Immature natural killer cell (primary cell): ENCODE measurements at regions not wholly inside any gene's neighbourhood (a gene's known extent, or its start where the extent isn't known, plus 50 kb on each side); places are given as distances from the start of the nearest gene placed in this dataset.
"Not testable (repeated sequence)": the region's sequence is repeated elsewhere in the genome, so short reads cannot be mapped to it uniquely, and the experiment has no call there.

Experiments
- DNase-seq, 3 donors: peaks; one replicate each; pipeline ENCODE4 v3.0.0; 2022; ENCODE audit warnings: mixed read lengths in 1 of 3
- H3K27ac Mint-ChIP-seq, 6 donors: one replicate each; pipeline ENCODE4 v1.8.0; 2020; ENCODE audit warnings: mixed read lengths in 6 of 6, mild to moderate bottlenecking in 5 of 6, inconsistent platforms in 4 of 6, moderate library complexity in 3 of 6
- H3K27me3 Mint-ChIP-seq, 3 donors: one replicate each; pipeline ENCODE4 v1.8.0; 2020 to 2021; ENCODE audit warnings: low read depth in 3 of 3, mild to moderate bottlenecking in 3 of 3, mixed read lengths in 3 of 3, moderate library complexity in 3 of 3, inconsistent platforms in 1 of 3
- H3K36me3 Mint-ChIP-seq, 3 donors: one replicate each; pipeline ENCODE4 v1.8.0; 2020; ENCODE audit warnings: mixed read lengths in 3 of 3, inconsistent platforms in 2 of 3, mild to moderate bottlenecking in 2 of 3
- H3K4me1 Mint-ChIP-seq, 2 donors: one replicate each; pipeline ENCODE4 v1.8.0; 2020; ENCODE audit warnings: inconsistent platforms in 2 of 2, mild to moderate bottlenecking in 2 of 2, mixed read lengths in 2 of 2, moderate library complexity in 1 of 2
- H3K4me3 Mint-ChIP-seq, 5 donors: one replicate each; pipeline ENCODE4 v1.8.0; 2020; ENCODE audit warnings: mild to moderate bottlenecking in 5 of 5, mixed read lengths in 5 of 5, inconsistent platforms in 3 of 5, moderate library complexity in 3 of 5
- H3K9me3 Mint-ChIP-seq, 6 donors: one replicate each; pipeline ENCODE4 v1.8.0; 2020; ENCODE audit warnings: mild to moderate bottlenecking in 6 of 6, mixed read lengths in 6 of 6, inconsistent platforms in 4 of 6, moderate library complexity in 3 of 6

DNA sequence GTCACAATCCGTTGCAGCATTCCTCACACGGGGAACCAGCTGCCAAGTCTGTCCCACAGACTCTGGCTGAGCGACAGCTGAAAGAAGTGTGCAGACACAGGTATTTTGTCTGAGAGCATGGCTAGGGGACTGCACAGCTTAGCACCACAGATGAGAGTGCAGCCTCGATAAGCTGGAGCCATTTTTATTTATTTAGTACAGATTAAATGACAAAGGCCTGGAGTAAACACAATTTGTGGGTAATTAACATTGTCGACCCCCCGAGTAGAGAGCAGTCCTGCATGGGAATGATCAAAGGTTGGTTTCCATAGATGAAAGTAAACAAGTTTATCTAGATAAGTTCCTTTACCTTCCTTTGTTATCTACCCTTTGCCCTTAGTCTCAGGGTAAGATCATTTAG is 836.2 kb downstream of the DACH1 start:
- Mint-ChIP-seq H3K4me3 (no peak overlapping the region), H3K27me3 (no peaks in the 10 kb centered on the region)

DNA sequence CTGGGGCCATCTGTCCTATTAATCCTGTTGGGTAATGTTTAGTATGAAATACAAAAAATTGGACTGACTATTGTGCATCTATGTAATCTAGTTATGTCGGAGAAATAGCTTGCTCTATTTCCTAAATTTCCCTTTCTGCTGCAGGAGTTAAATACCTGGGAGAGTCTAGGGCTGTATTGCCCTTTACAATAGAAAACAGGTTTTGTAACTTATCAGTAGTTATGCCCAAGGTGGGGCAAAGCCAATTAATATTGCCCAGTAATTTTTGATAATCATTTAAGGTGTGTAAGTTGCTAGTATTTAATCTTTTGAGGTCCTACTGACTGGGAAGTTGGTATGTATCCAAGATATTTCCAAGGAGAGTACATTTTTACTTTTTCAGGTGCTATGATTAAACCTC is 838.1 kb downstream of the DACH1 start:
- H3K4me1 Mint-ChIP-seq: no peaks in the 10 kb centered on the region
- H3K4me3 Mint-ChIP-seq: no peak overlapping the region
- peaks cover 9 to 64% (median 35%) of the 10 kb centered on the region in 6 donors for H3K9me3 Mint-ChIP-seq
- H3K27me3 Mint-ChIP-seq: no peaks in the 10 kb centered on the region
- H3K36me3 Mint-ChIP-seq: no peaks in the 10 kb centered on the region
- no peak overlapping the region for H3K27ac Mint-ChIP-seq
- DNase-seq: no peak

More for the DNA sequence above, 836.2 kb downstream of the DACH1 start:
- no peak for DNase-seq
- no peak overlapping the region for H3K27ac Mint-ChIP-seq
- H3K4me1 Mint-ChIP-seq: no peaks in the 10 kb centered on the region
- H3K36me3 Mint-ChIP-seq: no peaks in the 10 kb centered on the region
- H3K9me3 Mint-ChIP-seq: peaks cover 4 to 73% (median 36%) of the 10 kb centered on the region in 6 donors

- Mint-ChIP-seq H3K27ac (no peak overlapping the region), H3K4me1 (peaks cover 0 to 8% of the 10 kb centered on the region in 2 donors), H3K9me3 (peaks cover 2 to 29% (median 9%) of the 10 kb centered on the region in 6 donors), H3K36me3 (no peaks in the 10 kb centered on the region), H3K27me3 (peaks cover 0 to 2% (median 0%) of the 10 kb centered on the region in 3 donors), H3K4me3 (peak overlapping the region in 1 of 5 donors; percentile 38)
- no peak for DNase-seq
Measured at GRCh38 chr13:71021825-71022422, 845.1 kb downstream of the DACH1 start.

GRCh38 chr13:71018995-71019394 is 848.0 kb downstream of the DACH1 start:
- peaks cover 0 to 8% of the 10 kb centered on the region in 2 donors for H3K4me1 Mint-ChIP-seq
- no peak for DNase-seq
- H3K9me3 Mint-ChIP-seq: peaks cover 5 to 30% (median 8%) of the 10 kb centered on the region in 6 donors
- H3K27ac Mint-ChIP-seq: no peak overlapping the region
- H3K27me3 Mint-ChIP-seq: peaks cover 0 to 4% (median 2%) of the 10 kb centered on the region in 3 donors
- no peak overlapping the region for H3K4me3 Mint-ChIP-seq
- H3K36me3 Mint-ChIP-seq: no peaks in the 10 kb centered on the region

- DNase-seq: no peak
- Mint-ChIP-seq H3K4me1 (peaks cover 0 to 8% of the 10 kb centered on the region in 2 donors), H3K9me3 (peaks cover 5 to 30% (median 8%) of the 10 kb centered on the region in 6 donors), H3K36me3 (no peaks in the 10 kb centered on the region), H3K27me3 (peaks cover 0 to 4% (median 2%) of the 10 kb centered on the region in 3 donors), H3K27ac (no peak overlapping the region), H3K4me3 (no peak overlapping the region)
Measured at GRCh38 chr13:71018544-71018943, 848.5 kb downstream of the DACH1 start.

GRCh38 chr13:71017607-71018006 is 849.4 kb downstream of the DACH1 start:
- Mint-ChIP-seq H3K4me3 (no peak overlapping the region), H3K4me1 (peaks cover 0 to 8% of the 10 kb centered on the region in 2 donors), H3K36me3 (no peaks in the 10 kb centered on the region), H3K27me3 (peaks cover 0 to 4% (median 2%) of the 10 kb centered on the region in 3 donors), H3K27ac (no peak overlapping the region), H3K9me3 (peaks cover 3 to 30% (median 8%) of the 10 kb centered on the region in 6 donors)
- DNase-seq: no peak

GRCh38 chr13:71015516-71015915 is 851.5 kb downstream of the DACH1 start:
- DNase-seq: no peak
- no peak overlapping the region for H3K4me3 Mint-ChIP-seq
- no peaks in the 10 kb centered on the region for H3K4me1 Mint-ChIP-seq
- peaks cover 0 to 6% (median 1%) of the 10 kb centered on the region in 3 donors for H3K27me3 Mint-ChIP-seq
- no peaks in the 10 kb centered on the region for H3K36me3 Mint-ChIP-seq
- H3K27ac Mint-ChIP-seq: no peak overlapping the region
- peaks cover 3 to 34% (median 10%) of the 10 kb centered on the region in 6 donors for H3K9me3 Mint-ChIP-seq

GRCh38 chr13:71015021-71015420 is 852.0 kb downstream of the DACH1 start:
- H3K4me3 Mint-ChIP-seq: no peak overlapping the region
- H3K4me1 Mint-ChIP-seq: no peaks in the 10 kb centered on the region
- no peak overlapping the region for H3K27ac Mint-ChIP-seq
- peaks cover 3 to 34% (median 10%) of the 10 kb centered on the region in 6 donors for H3K9me3 Mint-ChIP-seq
- no peaks in the 10 kb centered on the region for H3K36me3 Mint-ChIP-seq
- DNase-seq: no peak
- H3K27me3 Mint-ChIP-seq: peaks cover 0 to 6% (median 1%) of the 10 kb centered on the region in 3 donors

DNA sequence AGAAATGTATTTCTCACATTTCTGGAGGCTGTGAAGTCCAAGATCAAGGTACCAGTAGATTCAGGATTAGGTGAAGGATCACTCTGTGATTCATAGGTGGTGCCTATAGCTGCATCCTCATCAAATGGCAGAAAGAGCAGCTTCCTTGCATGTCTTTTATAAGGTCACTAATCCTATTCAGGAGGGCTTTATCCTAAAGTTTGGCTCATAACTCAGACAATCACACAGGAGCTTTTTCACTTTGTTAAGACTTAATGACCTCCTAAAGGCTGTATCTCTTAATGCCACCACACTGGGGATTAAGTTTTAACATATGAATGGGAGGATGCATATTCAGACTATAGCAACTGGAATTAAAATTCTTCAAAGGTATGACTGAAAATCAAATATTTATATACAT is 861.1 kb downstream of the DACH1 start:
- H3K27me3 Mint-ChIP-seq: no peaks in the 10 kb centered on the region
- no peak overlapping the region for H3K27ac Mint-ChIP-seq
- no peaks in the 10 kb centered on the region for H3K4me1 Mint-ChIP-seq
- no peak overlapping the region for H3K4me3 Mint-ChIP-seq
- H3K36me3 Mint-ChIP-seq: no peaks in the 10 kb centered on the region
- no peak for DNase-seq
- H3K9me3 Mint-ChIP-seq: peaks cover 0 to 10% (median 4%) of the 10 kb centered on the region in 6 donors

- H3K27me3 Mint-ChIP-seq: no peaks in the 10 kb centered on the region
- no peak for DNase-seq
- no peak overlapping the region for H3K27ac Mint-ChIP-seq
- H3K4me3 Mint-ChIP-seq: no peak overlapping the region
- peaks cover 3 to 10% (median 6%) of the 10 kb centered on the region in 6 donors for H3K9me3 Mint-ChIP-seq
- H3K4me1 Mint-ChIP-seq: no peaks in the 10 kb centered on the region
- no peaks in the 10 kb centered on the region for H3K36me3 Mint-ChIP-seq
Measured at GRCh38 chr13:70995338-70995737, 871.7 kb downstream of the DACH1 start.

DNA sequence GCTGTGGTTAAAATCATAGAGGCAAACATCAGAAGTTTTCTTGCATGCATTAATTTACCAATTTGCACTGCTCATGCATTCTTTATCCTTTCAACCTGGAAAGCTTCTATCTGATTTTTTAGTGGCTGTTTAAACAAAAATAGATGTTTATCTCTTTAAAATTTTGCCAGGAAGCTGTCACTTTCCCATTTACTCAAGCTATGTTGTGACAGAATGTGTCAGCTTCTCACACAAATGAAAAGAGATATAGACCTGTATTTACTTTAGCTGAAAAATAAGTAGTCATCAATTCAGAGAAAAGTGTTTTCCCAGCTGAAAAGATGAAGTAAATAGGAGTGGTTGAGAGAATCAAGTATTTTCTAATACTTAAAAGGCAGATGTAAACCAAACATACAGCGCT is 872.8 kb downstream of the DACH1 start:
- DNase-seq: no peak
- Mint-ChIP-seq H3K9me3 (peaks cover 3 to 10% (median 6%) of the 10 kb centered on the region in 6 donors), H3K36me3 (no peaks in the 10 kb centered on the region), H3K27me3 (no peaks in the 10 kb centered on the region), H3K27ac (no peak overlapping the region), H3K4me1 (no peaks in the 10 kb centered on the region), H3K4me3 (no peak overlapping the region)

DNA sequence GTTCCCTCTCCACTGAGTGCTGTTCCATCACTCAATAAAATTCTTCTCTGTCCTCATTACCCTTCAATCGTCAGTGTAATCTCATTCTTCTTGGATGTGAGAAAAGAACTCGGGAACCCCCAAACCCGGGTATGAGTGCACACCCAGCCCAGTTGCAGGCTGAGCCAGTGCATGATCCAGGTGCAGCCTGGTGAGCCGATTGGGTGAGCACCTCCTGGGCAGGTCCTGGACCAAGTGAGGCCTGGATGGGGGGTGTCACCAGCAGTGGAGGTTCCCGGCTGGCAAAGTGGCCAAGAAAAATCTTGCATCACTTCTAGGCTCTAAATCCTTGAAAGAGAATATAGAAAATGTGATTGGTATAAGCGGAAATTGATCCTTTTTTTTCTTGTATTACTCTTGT is 878.8 kb upstream of the KLHL1 start:
- no peaks in the 10 kb centered on the region for H3K27me3 Mint-ChIP-seq

DNA sequence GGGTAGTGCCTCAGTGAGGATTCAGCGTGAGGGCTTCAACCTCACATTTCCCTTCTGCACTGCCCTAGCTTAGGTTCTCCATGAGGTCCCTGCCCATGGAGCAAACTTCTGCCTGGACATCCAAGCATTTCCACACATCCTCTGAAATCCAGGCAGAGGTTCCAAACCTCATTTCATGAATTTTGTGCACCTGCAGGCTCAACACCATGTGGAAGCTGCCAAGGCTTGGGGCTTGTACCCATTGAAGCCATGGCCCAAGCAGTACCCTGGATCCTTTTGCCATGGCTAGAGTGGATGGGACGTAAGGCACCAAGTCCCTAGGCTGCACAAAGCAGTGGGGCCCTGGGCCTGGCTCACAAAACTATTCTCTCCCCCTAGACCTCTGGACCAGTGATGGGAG is 877.1 kb upstream of the KLHL1 start:
- Mint-ChIP-seq H3K27me3 (no peaks in the 10 kb centered on the region), H3K36me3 (no peaks in the 10 kb centered on the region), H3K4me1 (no peaks in the 10 kb centered on the region), H3K27ac (no peak overlapping the region), H3K9me3 (peaks cover 2 to 41% (median 18%) of the 10 kb centered on the region in 6 donors), H3K4me3 (no peak overlapping the region)
- no peak for DNase-seq

More for the DNA sequence above, 878.8 kb upstream of the KLHL1 start:
- Mint-ChIP-seq H3K27ac (no peak overlapping the region), H3K4me1 (no peaks in the 10 kb centered on the region), H3K4me3 (no peak overlapping the region), H3K9me3 (peaks cover 2 to 41% (median 16%) of the 10 kb centered on the region in 6 donors), H3K36me3 (no peaks in the 10 kb centered on the region)
- no peak for DNase-seq

DNA sequence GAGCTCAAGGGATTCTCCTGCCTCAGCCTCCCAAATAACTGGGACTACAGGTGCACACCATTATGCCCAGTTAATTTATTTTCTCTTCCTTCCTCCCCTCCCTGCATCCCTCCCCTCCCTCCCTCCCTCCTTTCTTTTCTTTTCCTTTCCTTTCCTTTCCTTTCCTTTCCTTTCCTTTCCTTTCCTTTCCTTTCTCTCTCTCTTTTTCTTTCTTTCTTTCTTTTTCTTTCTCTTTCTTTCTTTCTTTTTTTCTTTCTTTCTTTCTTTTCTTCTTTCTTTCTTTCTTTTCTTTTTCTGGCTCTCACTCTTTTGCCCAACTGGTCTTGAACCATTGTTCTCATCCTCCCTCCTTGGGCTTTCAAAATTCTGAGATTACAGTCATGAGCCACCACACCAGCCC is 873.0 kb upstream of the KLHL1 start:
- DNase-seq, H3K4me3 Mint-ChIP-seq, H3K36me3 Mint-ChIP-seq, H3K4me1 Mint-ChIP-seq, H3K27me3 Mint-ChIP-seq, H3K27ac Mint-ChIP-seq: not testable (repeated sequence)
- peaks cover 0 to 26% (median 15%) of the 10 kb centered on the region in 6 donors for H3K9me3 Mint-ChIP-seq

DNA sequence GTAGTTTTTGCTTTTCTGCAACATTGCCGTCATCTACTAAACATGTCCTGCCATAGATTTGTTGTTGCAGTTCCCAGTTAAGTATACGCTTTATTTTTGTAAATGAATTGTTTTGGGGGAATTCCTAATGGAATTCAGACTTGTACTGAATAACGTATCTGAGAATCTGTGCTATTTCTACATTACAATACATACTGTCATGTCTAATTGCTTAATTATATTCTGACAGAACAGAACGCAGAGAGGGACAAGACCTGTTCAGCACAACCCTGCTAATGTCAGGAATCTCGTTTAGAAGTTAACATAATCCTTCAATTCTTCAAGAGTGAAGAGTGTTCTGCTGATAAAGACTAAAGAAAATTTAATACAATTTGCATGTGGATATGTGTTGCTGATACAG is 861.1 kb upstream of the KLHL1 start:
- no peak overlapping the region for H3K4me3 Mint-ChIP-seq
- no peak for DNase-seq
- H3K9me3 Mint-ChIP-seq: peaks cover 0 to 13% (median 5%) of the 10 kb centered on the region in 6 donors
- H3K27ac Mint-ChIP-seq: no peak overlapping the region
- no peaks in the 10 kb centered on the region for H3K36me3 Mint-ChIP-seq
- no peaks in the 10 kb centered on the region for H3K4me1 Mint-ChIP-seq
- peaks cover 0 to 4% (median 0%) of the 10 kb centered on the region in 3 donors for H3K27me3 Mint-ChIP-seq
